Chondrocyte (in vitro differentiated cells): ENCODE measurements at regions not wholly inside any gene's neighbourhood (a gene's known extent, or its start where the extent isn't known, plus 50 kb on each side); places are given as distances from the start of the nearest gene placed in this dataset.

Experiments
- DNase-seq: peaks from one replicate; pipeline ENCODE4 v3.0.0; 2021; ENCODE audit warnings: mixed read lengths, low spot score
- H3K27ac Mint-ChIP-seq: one replicate; pipeline ENCODE4 v1.8.0; 2021; ENCODE audit warnings: mild to moderate bottlenecking, moderate library complexity, mixed read lengths; ENCODE audit not compliant: unreplicated experiment
- H3K27me3 Mint-ChIP-seq: 2 replicates; pipeline ENCODE4 v1.8.0; 2021; ENCODE audit warnings: low read depth, mixed read lengths
- H3K36me3 Mint-ChIP-seq: 2 replicates; pipeline ENCODE4 v1.8.0; 2021; ENCODE audit warnings: low read depth, mixed read lengths
- H3K4me1 Mint-ChIP-seq: 2 replicates; pipeline ENCODE4 v1.8.0; 2021; ENCODE audit warnings: low read depth, mild to moderate bottlenecking, mixed read lengths
- H3K4me3 Mint-ChIP-seq: one replicate; pipeline ENCODE4 v1.8.0; 2021; ENCODE audit warnings: mild to moderate bottlenecking, moderate library complexity, mixed read lengths; ENCODE audit not compliant: unreplicated experiment
- H3K9me3 Mint-ChIP-seq: 2 replicates; pipeline ENCODE4 v1.8.0; 2021; ENCODE audit warnings: low read depth, mixed read lengths
- CTCF ChIP-seq: fragments of 200-600 bp; sonication (generic); IDR thresholded peaks from 2 replicates; pipeline ENCODE4 v1.5.0; 2021; ENCODE audit warnings: antibody characterized with exemption, mild to moderate bottlenecking, moderate library complexity

GRCh38 chr5:5026409-5026785 is 113.7 kb upstream of the ADAMTS16 start:
- DNase-seq: no peak
- Mint-ChIP-seq H3K9me3 (no peaks in the 10 kb centered on the region), H3K4me3 (no peak overlapping the region), H3K4me1 (no peaks in the 10 kb centered on the region), H3K27me3 (peaks cover 20% of the 10 kb centered on the region), H3K27ac (no peak overlapping the region), H3K36me3 (no peaks in the 10 kb centered on the region)
- no peak for TF ChIP-seq CTCF

GRCh38 chr5:5031665-5032064 is 108.5 kb upstream of the ADAMTS16 start:
- peaks cover 23% of the 10 kb centered on the region for H3K27me3 Mint-ChIP-seq
- no peak for DNase-seq
- no peaks in the 10 kb centered on the region for H3K4me1 Mint-ChIP-seq
- TF ChIP-seq CTCF: no peak
- H3K9me3 Mint-ChIP-seq: no peaks in the 10 kb centered on the region
- no peaks in the 10 kb centered on the region for H3K36me3 Mint-ChIP-seq
- H3K4me3 Mint-ChIP-seq: no peak overlapping the region
- no peak overlapping the region for H3K27ac Mint-ChIP-seq

- peaks cover 7% of the 10 kb centered on the region for H3K9me3 Mint-ChIP-seq
- TF ChIP-seq CTCF: no peak
- no peak for DNase-seq
- H3K27ac Mint-ChIP-seq: no peak overlapping the region
- H3K4me1 Mint-ChIP-seq: peaks cover 4% of the 10 kb centered on the region
- no peaks in the 10 kb centered on the region for H3K36me3 Mint-ChIP-seq
- H3K27me3 Mint-ChIP-seq: peaks cover 11% of the 10 kb centered on the region
- no peak overlapping the region for H3K4me3 Mint-ChIP-seq
Measured at GRCh38 chr5:5037674-5038073, 102.5 kb upstream of the ADAMTS16 start.

- no peak overlapping the region for H3K27ac Mint-ChIP-seq
- peaks cover 7% of the 10 kb centered on the region for H3K9me3 Mint-ChIP-seq
- H3K36me3 Mint-ChIP-seq: no peaks in the 10 kb centered on the region
- no peak for TF ChIP-seq CTCF
- peaks cover 11% of the 10 kb centered on the region for H3K27me3 Mint-ChIP-seq
- DNase-seq: no peak
- H3K4me3 Mint-ChIP-seq: no peak overlapping the region
- H3K4me1 Mint-ChIP-seq: peaks cover 13% of the 10 kb centered on the region
Measured at GRCh38 chr5:5039918-5040317, 100.2 kb upstream of the ADAMTS16 start.

GRCh38 chr5:5040712-5041111 is 99.4 kb upstream of the ADAMTS16 start:
- TF ChIP-seq CTCF: no peak
- Mint-ChIP-seq H3K36me3 (no peaks in the 10 kb centered on the region), H3K9me3 (peaks cover 7% of the 10 kb centered on the region), H3K4me1 (peaks cover 13% of the 10 kb centered on the region), H3K4me3 (no peak overlapping the region), H3K27me3 (peaks cover 11% of the 10 kb centered on the region), H3K27ac (no peak overlapping the region)
- no peak for DNase-seq
